C4-2B (cell line): ENCODE measurements at regions not wholly inside any gene's neighbourhood (a gene's known extent, or its start where the extent isn't known, plus 50 kb on each side); places are given as distances from the start of the nearest gene placed in this dataset.

Experiments
- ZFX ChIP-seq: fragments of 450-650 bp; IDR thresholded peaks from 2 replicates; pipeline ENCODE4 v1.6.1; 2017
- TF ChIP-seq, protein P1 (sequence below): fragments of 450-650 bp; conservative IDR thresholded peaks from 2 replicates; pipeline ENCODE4 v1.5.1; 2017; ENCODE audit warnings: mild to moderate bottlenecking

DNA sequence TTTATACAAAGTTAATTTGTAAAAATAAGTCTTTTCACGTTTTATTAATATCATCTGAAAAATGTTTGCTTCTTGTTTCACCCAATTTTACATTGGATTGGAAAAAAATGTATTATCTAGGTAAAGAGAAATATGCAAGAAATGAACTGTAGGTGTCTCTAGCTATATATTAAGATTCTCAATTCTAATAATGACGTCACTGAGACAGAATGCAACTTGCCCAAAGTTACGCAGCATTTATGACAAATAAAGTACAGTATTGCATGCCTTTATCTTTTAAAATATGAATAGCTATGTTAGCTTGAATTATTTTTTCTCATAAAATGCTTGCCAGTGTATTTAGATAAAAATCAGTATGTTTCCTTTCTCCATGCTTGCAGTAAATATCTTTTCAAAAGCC is 728.8 kb downstream of the RERGL start:
- TF ChIP-seq, protein P1, sequence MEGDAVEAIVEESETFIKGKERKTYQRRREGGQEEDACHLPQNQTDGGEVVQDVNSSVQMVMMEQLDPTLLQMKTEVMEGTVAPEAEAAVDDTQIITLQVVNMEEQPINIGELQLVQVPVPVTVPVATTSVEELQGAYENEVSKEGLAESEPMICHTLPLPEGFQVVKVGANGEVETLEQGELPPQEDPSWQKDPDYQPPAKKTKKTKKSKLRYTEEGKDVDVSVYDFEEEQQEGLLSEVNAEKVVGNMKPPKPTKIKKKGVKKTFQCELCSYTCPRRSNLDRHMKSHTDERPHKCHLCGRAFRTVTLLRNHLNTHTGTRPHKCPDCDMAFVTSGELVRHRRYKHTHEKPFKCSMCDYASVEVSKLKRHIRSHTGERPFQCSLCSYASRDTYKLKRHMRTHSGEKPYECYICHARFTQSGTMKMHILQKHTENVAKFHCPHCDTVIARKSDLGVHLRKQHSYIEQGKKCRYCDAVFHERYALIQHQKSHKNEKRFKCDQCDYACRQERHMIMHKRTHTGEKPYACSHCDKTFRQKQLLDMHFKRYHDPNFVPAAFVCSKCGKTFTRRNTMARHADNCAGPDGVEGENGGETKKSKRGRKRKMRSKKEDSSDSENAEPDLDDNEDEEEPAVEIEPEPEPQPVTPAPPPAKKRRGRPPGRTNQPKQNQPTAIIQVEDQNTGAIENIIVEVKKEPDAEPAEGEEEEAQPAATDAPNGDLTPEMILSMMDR, result peak; percentile 29
- TF ChIP-seq ZFX, result no peak
